ENCODE measurements at regions not wholly inside any gene's neighbourhood (a gene's known extent, or its start where the extent isn't known, plus 50 kb on each side); places are given as distances from the start of the nearest gene placed in this dataset.

DNA sequence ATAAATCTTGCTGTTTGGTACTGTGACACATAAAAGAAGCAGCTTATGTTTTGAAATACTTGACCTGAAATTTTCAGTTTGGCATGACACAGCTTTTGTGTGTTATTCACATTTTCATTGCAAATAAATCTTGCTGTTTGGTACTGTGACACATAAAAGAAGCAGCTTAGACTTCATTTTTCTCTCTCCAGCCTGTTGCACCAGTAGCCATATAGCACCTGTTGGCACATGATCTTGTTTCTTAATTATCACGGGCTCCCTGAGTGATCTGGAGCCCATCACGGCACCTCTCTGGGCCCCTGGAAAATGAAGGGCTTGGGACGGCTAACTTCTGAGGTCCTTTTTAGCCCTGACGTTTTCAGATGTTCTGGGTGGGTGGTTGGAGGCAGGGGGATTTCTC lies 77.4 kb upstream of the SLCO3A1 start:
- Histone ChIP-seq H3K27ac (ENCODE audit: low read length) (no peak overlapping the region), H3K4me1 (ENCODE audit: insufficient read depth, low read length) (no peaks in the 10 kb centered on the region), H3K79me2 (ENCODE audit: low read length) (no peaks in the 10 kb centered on the region), H3K9me3 (ENCODE audit: low read length) (no peaks in the 10 kb centered on the region), H3K36me3 (ENCODE audit: low read depth, low read length) (no peaks in the 10 kb centered on the region), H4K20me1 (ENCODE audit: low read length) (no peaks in the 10 kb centered on the region), H3K9ac (ENCODE audit: low read length) (no peak overlapping the region), H3K4me3 (ENCODE audit: low read length) (no peak overlapping the region), H3K4me2 (ENCODE audit: low read length) (no peak overlapping the region), H3K27me3 (ENCODE audit: low read length) (peaks cover 57% of the 10 kb centered on the region), H3K9me2 (replicated peaks; ENCODE audit: low read length) (no peaks in the 10 kb centered on the region), H2AFZ (ENCODE audit: low read length) (no peak overlapping the region), H3F3A (ENCODE audit: low read length, unreplicated experiment) (no peaks in the 10 kb centered on the region)
- BruUV-seq (replicated peaks): no TSS peak
- ChIA-PET POLR2A (ENCODE audit: unreplicated experiment) (no interaction called here), CTCF (no interaction called here)
- intact Hi-C loops (cut with micrococcal nuclease): no loop called here
- ATAC-seq: no peak
- TF ChIP-seq EZH2phosphoT487 (IDR thresholded peaks at IDR 0.05; ENCODE audit: borderline replicate concordance, low read length) (no peak), EZH2 (IDR thresholded peaks at IDR 0.05; ENCODE audit: low read length, unreplicated experiment) (no peak)
- TF ChIP-seq, protein P1, sequence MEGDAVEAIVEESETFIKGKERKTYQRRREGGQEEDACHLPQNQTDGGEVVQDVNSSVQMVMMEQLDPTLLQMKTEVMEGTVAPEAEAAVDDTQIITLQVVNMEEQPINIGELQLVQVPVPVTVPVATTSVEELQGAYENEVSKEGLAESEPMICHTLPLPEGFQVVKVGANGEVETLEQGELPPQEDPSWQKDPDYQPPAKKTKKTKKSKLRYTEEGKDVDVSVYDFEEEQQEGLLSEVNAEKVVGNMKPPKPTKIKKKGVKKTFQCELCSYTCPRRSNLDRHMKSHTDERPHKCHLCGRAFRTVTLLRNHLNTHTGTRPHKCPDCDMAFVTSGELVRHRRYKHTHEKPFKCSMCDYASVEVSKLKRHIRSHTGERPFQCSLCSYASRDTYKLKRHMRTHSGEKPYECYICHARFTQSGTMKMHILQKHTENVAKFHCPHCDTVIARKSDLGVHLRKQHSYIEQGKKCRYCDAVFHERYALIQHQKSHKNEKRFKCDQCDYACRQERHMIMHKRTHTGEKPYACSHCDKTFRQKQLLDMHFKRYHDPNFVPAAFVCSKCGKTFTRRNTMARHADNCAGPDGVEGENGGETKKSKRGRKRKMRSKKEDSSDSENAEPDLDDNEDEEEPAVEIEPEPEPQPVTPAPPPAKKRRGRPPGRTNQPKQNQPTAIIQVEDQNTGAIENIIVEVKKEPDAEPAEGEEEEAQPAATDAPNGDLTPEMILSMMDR (conservative IDR thresholded peaks at IDR 0.05; ENCODE audit: low read depth, low read length): no peak
- no peak for DNase-seq

DNA sequence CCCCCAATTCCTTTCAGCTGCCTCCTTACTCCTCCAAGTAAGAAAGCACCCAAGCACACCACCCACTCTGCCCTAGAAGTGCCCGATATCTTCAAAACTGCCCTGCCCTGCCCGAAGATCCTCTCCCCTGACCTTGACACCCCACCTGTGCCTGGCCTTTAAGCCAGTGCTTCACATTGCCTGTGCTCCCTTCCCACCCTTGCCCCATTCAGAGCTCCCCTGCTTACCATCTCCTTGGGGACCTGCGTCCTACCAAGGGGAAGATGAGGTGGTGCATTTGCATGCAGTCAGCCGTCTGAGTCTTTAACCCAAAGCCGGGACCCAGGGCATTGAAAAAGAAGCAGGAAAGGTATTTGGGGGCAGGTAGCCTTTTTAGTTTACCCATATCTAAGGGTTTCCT lies 73.5 kb upstream of the SLCO3A1 start:
- DNase-seq (no peak), ATAC-seq (no peak)
- no peak overlapping the region for H3K27ac ChIP-seq (ENCODE audit: low read length)
- H3K9me2 ChIP-seq (replicated peaks; ENCODE audit: low read length): no peaks in the 10 kb centered on the region
- no peak for TF ChIP-seq EZH2 (IDR thresholded peaks at IDR 0.05; ENCODE audit: low read length, unreplicated experiment)
- TF ChIP-seq EZH2phosphoT487 (IDR thresholded peaks at IDR 0.05; ENCODE audit: borderline replicate concordance, low read length): no peak
- no peak overlapping the region for H3K4me3 ChIP-seq (ENCODE audit: low read length)
- H3F3A ChIP-seq (ENCODE audit: low read length, unreplicated experiment): no peaks in the 10 kb centered on the region
- ChIA-PET POLR2A (ENCODE audit: unreplicated experiment) (no interaction called here), CTCF (no interaction called here)
- no peaks in the 10 kb centered on the region for H3K9me3 ChIP-seq (ENCODE audit: low read length)
- no peak overlapping the region for H3K4me2 ChIP-seq (ENCODE audit: low read length)
- no peak overlapping the region for H3K9ac ChIP-seq (ENCODE audit: low read length)
- intact Hi-C loops (cut with micrococcal nuclease): no loop called here
- no TSS peak for BruUV-seq (replicated peaks)
- H3K36me3 ChIP-seq (ENCODE audit: low read depth, low read length): no peaks in the 10 kb centered on the region
- no peaks in the 10 kb centered on the region for H4K20me1 ChIP-seq (ENCODE audit: low read length)
- H3K4me1 ChIP-seq (ENCODE audit: insufficient read depth, low read length): no peaks in the 10 kb centered on the region
- peaks cover 41% of the 10 kb centered on the region for H3K27me3 ChIP-seq (ENCODE audit: low read length)
- H3K79me2 ChIP-seq (ENCODE audit: low read length): no peaks in the 10 kb centered on the region
- no peak overlapping the region for H2AFZ ChIP-seq (ENCODE audit: low read length)

DNA sequence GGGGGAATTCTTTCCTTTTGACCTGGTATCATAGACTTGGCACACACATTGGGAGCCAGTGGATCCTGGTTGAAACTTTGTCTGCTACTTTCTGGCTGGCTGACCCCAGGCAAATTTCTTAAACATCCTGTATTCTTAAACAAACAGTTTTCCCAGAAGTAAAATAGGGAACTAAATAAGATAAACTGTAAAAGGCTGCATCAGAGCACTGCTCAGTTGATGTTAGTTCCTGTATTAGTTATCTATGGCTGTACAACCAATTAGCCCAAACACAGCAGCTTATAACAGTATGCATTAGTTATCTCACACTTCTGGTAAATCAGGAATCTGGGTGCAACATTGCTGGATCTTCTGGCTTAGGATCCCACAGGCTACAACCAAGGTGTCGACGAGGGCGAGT lies 73.1 kb upstream of the SLCO3A1 start:
- Histone ChIP-seq H3K9ac (ENCODE audit: low read length) (no peak overlapping the region), H3K79me2 (ENCODE audit: low read length) (no peaks in the 10 kb centered on the region), H3K9me2 (replicated peaks; ENCODE audit: low read length) (no peaks in the 10 kb centered on the region), H4K20me1 (ENCODE audit: low read length) (no peaks in the 10 kb centered on the region), H3K27ac (ENCODE audit: low read length) (no peak overlapping the region), H3K4me2 (ENCODE audit: low read length) (no peak overlapping the region), H3K9me3 (ENCODE audit: low read length) (no peaks in the 10 kb centered on the region), H3K4me3 (ENCODE audit: low read length) (no peak overlapping the region), H3K36me3 (ENCODE audit: low read depth, low read length) (no peaks in the 10 kb centered on the region), H3K27me3 (ENCODE audit: low read length) (peaks cover 41% of the 10 kb centered on the region), H2AFZ (ENCODE audit: low read length) (no peak overlapping the region), H3F3A (ENCODE audit: low read length, unreplicated experiment) (no peaks in the 10 kb centered on the region), H3K4me1 (ENCODE audit: insufficient read depth, low read length) (no peaks in the 10 kb centered on the region)
- ATAC-seq: no peak
- CTCF ChIA-PET: no interaction called here
- TF ChIP-seq EZH2 (IDR thresholded peaks at IDR 0.05; ENCODE audit: low read length, unreplicated experiment) (no peak), EZH2phosphoT487 (IDR thresholded peaks at IDR 0.05; ENCODE audit: borderline replicate concordance, low read length) (no peak)
- TF ChIP-seq, protein P1 (conservative IDR thresholded peaks at IDR 0.05; ENCODE audit: low read depth, low read length): no peak
- POLR2A ChIA-PET (ENCODE audit: unreplicated experiment): no interaction called here
- intact Hi-C loops (cut with micrococcal nuclease): no loop called here
- DNase-seq: no peak
- BruUV-seq (replicated peaks): no TSS peak
